GM20000 (cell line): ENCODE measurements at regions not wholly inside any gene's neighbourhood (a gene's known extent, or its start where the extent isn't known, plus 50 kb on each side); places are given as distances from the start of the nearest gene placed in this dataset.

Source experiments
- DNase-seq: peaks from one replicate; pipeline ENCODE4 v3.0.0; 2012; ENCODE audit warnings: low spot score
- CTCF ChIP-seq: IDR thresholded peaks from 2 replicates; pipeline ENCODE4 v1.5.1; 2012; ENCODE audit warnings: mild to moderate bottlenecking, control low read depth; ENCODE audit errors: extremely low read depth, missing control alignments

- no peak for DNase-seq
- no peak for TF ChIP-seq CTCF
Observed at GRCh38 chr7:94054130-94054529, 50.0 kb upstream of the BET1 start.

- no peak for TF ChIP-seq CTCF
- DNase-seq, result no peak
Observed at GRCh38 chr7:94055963-94056362, 51.8 kb upstream of the BET1 start.

- TF ChIP-seq CTCF, result no peak
- DNase-seq, result no peak
Observed at GRCh38 chr7:94056796-94057207, 52.6 kb upstream of the BET1 start.

GRCh38 chr7:94057955-94058354, 53.8 kb upstream of the BET1 start:
- DNase-seq, result no peak
- no peak for TF ChIP-seq CTCF

GRCh38 chr7:94059746-94060145, 55.6 kb upstream of the BET1 start:
- no peak for TF ChIP-seq CTCF
- DNase-seq, result peak; percentile 26

GRCh38 chr7:94060752-94061151, 56.6 kb upstream of the BET1 start:
- TF ChIP-seq CTCF, result no peak
- DNase-seq, result peak; percentile 4

- no peak for DNase-seq
Observed at GRCh38 chr7:94061326-94061725, 57.2 kb upstream of the BET1 start.

More at GRCh38 chr7:94061326-94061725, 57.2 kb upstream of the BET1 start:
- no peak for TF ChIP-seq CTCF
